GM12875 (cell line): ENCODE measurements at regions not wholly inside any gene's neighbourhood (a gene's known extent, or its start where the extent isn't known, plus 50 kb on each side); places are given as distances from the start of the nearest gene placed in this dataset.
"Not testable (repeated sequence)": the region's sequence is repeated elsewhere in the genome, so short reads cannot be mapped to it uniquely, and the experiment has no call there.

Experiments used
- H3K4me3 ChIP-seq: one replicate; pipeline ENCODE4 v1.5.1; 2011; ENCODE audit warnings: low read depth, low read length, control low read depth
- CTCF ChIP-seq: IDR thresholded peaks from 2 replicates; pipeline ENCODE4 v1.5.1; 2011; ENCODE audit warnings: low read depth, mild to moderate bottlenecking, control low read depth, inconsistent platforms, low read length, moderate library complexity, borderline replicate concordance; ENCODE audit not compliant: insufficient read depth

GRCh38 chr1:184878602-184879001 lies 95.7 kb downstream of the NIBAN1 start:
- TF ChIP-seq CTCF, result no peak
- no peak overlapping the region for H3K4me3 ChIP-seq

GRCh38 chr1:184878002-184878401 lies 96.3 kb downstream of the NIBAN1 start:
- no peak overlapping the region for H3K4me3 ChIP-seq
- TF ChIP-seq CTCF, result no peak

GRCh38 chr1:184876015-184876414 lies 98.3 kb downstream of the NIBAN1 start:
- not testable (repeated sequence) for H3K4me3 ChIP-seq

GRCh38 chr1:184875218-184875617 lies 99.1 kb downstream of the NIBAN1 start:
- TF ChIP-seq CTCF, result no peak
- H3K4me3 ChIP-seq, result no peak overlapping the region

- H3K4me3 ChIP-seq, result no peak overlapping the region
- no peak for TF ChIP-seq CTCF
These were observed 104.0 kb downstream of the NIBAN1 start for GRCh38 chr1:184870319-184870718.

- no peak overlapping the region for H3K4me3 ChIP-seq
These were observed 106.2 kb downstream of the NIBAN1 start for GRCh38 chr1:184867866-184868689.

More at GRCh38 chr1:184867866-184868689, 106.2 kb downstream of the NIBAN1 start:
- no peak for TF ChIP-seq CTCF
